HG02943 (cell line): ENCODE measurements at regions not wholly inside any gene's neighbourhood (a gene's known extent, or its start where the extent isn't known, plus 50 kb on each side); places are given as distances from the start of the nearest gene placed in this dataset.
"Not testable (repeated sequence)": the region's sequence is repeated elsewhere in the genome, so short reads cannot be mapped to it uniquely, and the experiment has no call there.

Experiments
- ATAC-seq: cut with Tn5 transposase; IDR thresholded peaks from one replicate; pipeline ENCODE4 v1.9.1; 2021; ENCODE audit warnings: mild to moderate bottlenecking, low read depth, moderate library complexity; ENCODE audit not compliant: unreplicated experiment

GRCh38 chr2:117335967-117336366, 478.5 kb upstream of the DDX18 start:
- no peak for ATAC-seq

- no peak for ATAC-seq
Observed at GRCh38 chr2:117336496-117336895, 478.0 kb upstream of the DDX18 start.

GRCh38 chr2:117337981-117338380, 476.5 kb upstream of the DDX18 start:
- not testable (repeated sequence) for ATAC-seq

- ATAC-seq: no peak
Observed at GRCh38 chr2:117339980-117340379, 474.5 kb upstream of the DDX18 start.

- ATAC-seq: no peak
Observed at GRCh38 chr2:117341690-117342089, 472.8 kb upstream of the DDX18 start.

- no peak for ATAC-seq
Observed at GRCh38 chr2:117342415-117342814, 472.1 kb upstream of the DDX18 start.

GRCh38 chr2:117349687-117350086, 464.8 kb upstream of the DDX18 start:
- no peak for ATAC-seq

GRCh38 chr2:117351396-117351795, 463.1 kb upstream of the DDX18 start:
- ATAC-seq: no peak

GRCh38 chr2:117359266-117359914, 455.1 kb upstream of the DDX18 start:
- no peak for ATAC-seq

- ATAC-seq: no peak
Observed at GRCh38 chr2:117360586-117360985, 453.9 kb upstream of the DDX18 start.

- ATAC-seq: peak; percentile 74
Observed at GRCh38 chr2:117378653-117379052, 435.8 kb upstream of the DDX18 start.

GRCh38 chr2:117379928-117380327, 434.6 kb upstream of the DDX18 start:
- no peak for ATAC-seq

GRCh38 chr2:117383997-117384396, 430.5 kb upstream of the DDX18 start:
- ATAC-seq: not testable (repeated sequence)

- ATAC-seq: no peak
Observed at GRCh38 chr2:117396161-117396560, 418.3 kb upstream of the DDX18 start.

- ATAC-seq: no peak
Observed at GRCh38 chr2:117401582-117401981, 412.9 kb upstream of the DDX18 start.

GRCh38 chr2:117406443-117406842, 408.0 kb upstream of the DDX18 start:
- ATAC-seq: no peak

GRCh38 chr2:117407746-117408145, 406.7 kb upstream of the DDX18 start:
- ATAC-seq: no peak

GRCh38 chr2:117409443-117409842, 405.0 kb upstream of the DDX18 start:
- no peak for ATAC-seq

- no peak for ATAC-seq
Observed at GRCh38 chr2:117411983-117412382, 402.5 kb upstream of the DDX18 start.

- no peak for ATAC-seq
Observed at GRCh38 chr2:117432746-117433145, 381.7 kb upstream of the DDX18 start.

GRCh38 chr2:117436697-117437096, 377.8 kb upstream of the DDX18 start:
- no peak for ATAC-seq

- no peak for ATAC-seq
Observed at GRCh38 chr2:117470311-117471095, 344.0 kb upstream of the DDX18 start.
